ENCODE measurements at regions not wholly inside any gene's neighbourhood (a gene's known extent, or its start where the extent isn't known, plus 50 kb on each side); places are given as distances from the start of the nearest gene placed in this dataset.

DNA sequence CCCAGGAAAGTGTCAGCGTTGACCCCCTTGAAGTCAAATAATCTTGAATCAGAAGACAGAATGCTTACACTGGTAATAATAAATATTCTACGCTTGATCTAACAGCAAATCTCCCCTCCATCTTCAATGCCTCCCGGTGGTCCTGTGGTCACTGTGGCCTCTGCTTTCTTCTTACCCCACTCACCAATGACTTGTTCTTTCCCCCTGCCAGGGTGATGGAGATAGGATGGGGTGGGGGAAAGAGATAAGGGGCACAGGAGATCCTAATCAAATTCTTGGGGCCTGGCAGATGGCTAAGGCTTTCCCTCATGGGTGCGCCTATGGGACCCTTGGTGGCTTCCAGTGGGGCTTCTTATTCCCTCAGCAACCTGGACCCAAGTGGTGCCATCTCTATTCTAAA is 152.6 kb upstream of the EGFLAM start:
- Histone ChIP-seq H3K9me3 (ENCODE audit: control insufficient read depth, insufficient read depth, low read depth, low read length) (no peaks in the 10 kb centered on the region; the same call in 1 of the 2 replicates), H3K27ac (ENCODE audit: extremely low read depth, low read depth, low read length) (no peak overlapping the region), H3K4me3 (ENCODE audit: low read depth, low read length) (no peak overlapping the region), H3K36me3 (ENCODE audit: control insufficient read depth in 2 of 2, insufficient read depth in 1 of 2, low read length in 2 of 2) (no peaks in the 10 kb centered on the region), H3K4me1 (ENCODE audit: control insufficient read depth, insufficient read depth, low read length) (no peaks in the 10 kb centered on the region)
- ChIA-PET POLR2A (no interaction called here), CTCF (no interaction called here)
- TF ChIP-seq ZNF560 (tag by site-specific recombination; IDR thresholded peaks at IDR 0.05; ENCODE audit: borderline replicate concordance): no peak
- no peak for TF ChIP-seq ZNF426 (tag by site-specific recombination; IDR thresholded peaks at IDR 0.05)

DNA sequence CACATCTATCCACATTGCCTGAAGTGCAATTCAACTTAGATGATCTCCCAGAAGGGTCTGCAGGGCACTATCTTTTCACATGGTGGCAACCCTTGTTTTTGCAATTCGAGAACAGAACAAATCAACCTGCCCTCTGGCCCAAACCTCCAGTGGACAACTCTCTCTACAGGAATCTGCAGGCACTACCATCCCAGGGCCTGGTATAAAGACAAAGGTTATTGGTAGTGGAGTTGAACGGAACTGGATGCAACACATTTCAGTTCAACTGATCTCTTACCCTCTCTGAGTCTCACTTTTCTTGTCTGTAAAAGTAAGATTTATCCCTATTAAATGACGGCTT is 153.2 kb upstream of the EGFLAM start:
- Histone ChIP-seq H3K4me1 (ENCODE audit: control insufficient read depth, insufficient read depth, low read length) (no peaks in the 10 kb centered on the region), H3K36me3 (ENCODE audit: control insufficient read depth in 2 of 2, insufficient read depth in 1 of 2, low read length in 2 of 2) (no peaks in the 10 kb centered on the region), H3K27ac (ENCODE audit: extremely low read depth, low read depth, low read length) (no peak overlapping the region), H3K9me3 (ENCODE audit: control insufficient read depth, insufficient read depth, low read depth, low read length) (no peaks in the 10 kb centered on the region; the same call in 1 of the 2 replicates), H3K4me3 (ENCODE audit: low read depth, low read length) (no peak overlapping the region)
- TF ChIP-seq ZNF121 (tag by site-specific recombination; IDR thresholded peaks at IDR 0.05) (no peak), REPIN1 (tag by site-specific recombination; IDR thresholded peaks at IDR 0.05; ENCODE audit: low read depth) (no peak), ZNF501 (tag by site-specific recombination; IDR thresholded peaks at IDR 0.05) (no peak)
- TF ChIP-seq, protein P1, sequence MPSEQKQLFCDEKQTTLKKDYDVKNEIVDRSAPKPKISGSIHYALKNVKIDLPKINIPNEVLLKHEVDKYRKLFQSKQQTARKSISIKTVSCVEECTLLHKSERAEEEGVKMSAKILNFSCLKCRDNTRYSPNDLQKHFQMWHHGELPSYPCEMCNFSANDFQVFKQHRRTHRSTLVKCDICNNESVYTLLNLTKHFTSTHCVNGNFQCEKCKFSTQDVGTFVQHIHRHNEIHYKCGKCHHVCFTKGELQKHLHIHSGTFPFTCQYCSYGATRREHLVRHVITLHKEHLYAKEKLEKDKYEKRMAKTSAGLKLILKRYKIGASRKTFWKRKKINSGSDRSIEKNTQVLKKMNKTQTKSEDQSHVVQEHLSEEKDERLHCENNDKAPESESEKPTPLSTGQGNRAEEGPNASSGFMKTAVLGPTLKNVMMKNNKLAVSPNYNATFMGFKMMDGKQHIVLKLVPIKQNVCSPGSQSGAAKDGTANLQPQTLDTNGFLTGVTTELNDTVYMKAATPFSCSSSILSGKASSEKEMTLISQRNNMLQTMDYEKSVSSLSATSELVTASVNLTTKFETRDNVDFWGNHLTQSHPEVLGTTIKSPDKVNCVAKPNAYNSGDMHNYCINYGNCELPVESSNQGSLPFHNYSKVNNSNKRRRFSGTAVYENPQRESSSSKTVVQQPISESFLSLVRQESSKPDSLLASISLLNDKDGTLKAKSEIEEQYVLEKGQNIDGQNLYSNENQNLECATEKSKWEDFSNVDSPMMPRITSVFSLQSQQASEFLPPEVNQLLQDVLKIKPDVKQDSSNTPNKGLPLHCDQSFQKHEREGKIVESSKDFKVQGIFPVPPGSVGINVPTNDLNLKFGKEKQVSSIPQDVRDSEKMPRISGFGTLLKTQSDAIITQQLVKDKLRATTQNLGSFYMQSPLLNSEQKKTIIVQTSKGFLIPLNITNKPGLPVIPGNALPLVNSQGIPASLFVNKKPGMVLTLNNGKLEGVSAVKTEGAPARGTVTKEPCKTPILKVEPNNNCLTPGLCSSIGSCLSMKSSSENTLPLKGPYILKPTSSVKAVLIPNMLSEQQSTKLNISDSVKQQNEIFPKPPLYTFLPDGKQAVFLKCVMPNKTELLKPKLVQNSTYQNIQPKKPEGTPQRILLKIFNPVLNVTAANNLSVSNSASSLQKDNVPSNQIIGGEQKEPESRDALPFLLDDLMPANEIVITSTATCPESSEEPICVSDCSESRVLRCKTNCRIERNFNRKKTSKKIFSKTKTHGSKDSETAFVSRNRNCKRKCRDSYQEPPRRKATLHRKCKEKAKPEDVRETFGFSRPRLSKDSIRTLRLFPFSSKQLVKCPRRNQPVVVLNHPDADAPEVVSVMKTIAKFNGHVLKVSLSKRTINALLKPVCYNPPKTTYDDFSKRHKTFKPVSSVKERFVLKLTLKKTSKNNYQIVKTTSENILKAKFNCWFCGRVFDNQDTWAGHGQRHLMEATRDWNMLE (tag by site-specific recombination; conservative IDR thresholded peaks at IDR 0.05; ENCODE audit: low read depth): no peak
- TF ChIP-seq, protein P2, sequence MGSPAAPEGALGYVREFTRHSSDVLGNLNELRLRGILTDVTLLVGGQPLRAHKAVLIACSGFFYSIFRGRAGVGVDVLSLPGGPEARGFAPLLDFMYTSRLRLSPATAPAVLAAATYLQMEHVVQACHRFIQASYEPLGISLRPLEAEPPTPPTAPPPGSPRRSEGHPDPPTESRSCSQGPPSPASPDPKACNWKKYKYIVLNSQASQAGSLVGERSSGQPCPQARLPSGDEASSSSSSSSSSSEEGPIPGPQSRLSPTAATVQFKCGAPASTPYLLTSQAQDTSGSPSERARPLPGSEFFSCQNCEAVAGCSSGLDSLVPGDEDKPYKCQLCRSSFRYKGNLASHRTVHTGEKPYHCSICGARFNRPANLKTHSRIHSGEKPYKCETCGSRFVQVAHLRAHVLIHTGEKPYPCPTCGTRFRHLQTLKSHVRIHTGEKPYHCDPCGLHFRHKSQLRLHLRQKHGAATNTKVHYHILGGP (tag by site-specific recombination; IDR thresholded peaks at IDR 0.05): no peak
- POLR2A ChIA-PET: no interaction called here
- CTCF ChIA-PET: no interaction called here

DNA sequence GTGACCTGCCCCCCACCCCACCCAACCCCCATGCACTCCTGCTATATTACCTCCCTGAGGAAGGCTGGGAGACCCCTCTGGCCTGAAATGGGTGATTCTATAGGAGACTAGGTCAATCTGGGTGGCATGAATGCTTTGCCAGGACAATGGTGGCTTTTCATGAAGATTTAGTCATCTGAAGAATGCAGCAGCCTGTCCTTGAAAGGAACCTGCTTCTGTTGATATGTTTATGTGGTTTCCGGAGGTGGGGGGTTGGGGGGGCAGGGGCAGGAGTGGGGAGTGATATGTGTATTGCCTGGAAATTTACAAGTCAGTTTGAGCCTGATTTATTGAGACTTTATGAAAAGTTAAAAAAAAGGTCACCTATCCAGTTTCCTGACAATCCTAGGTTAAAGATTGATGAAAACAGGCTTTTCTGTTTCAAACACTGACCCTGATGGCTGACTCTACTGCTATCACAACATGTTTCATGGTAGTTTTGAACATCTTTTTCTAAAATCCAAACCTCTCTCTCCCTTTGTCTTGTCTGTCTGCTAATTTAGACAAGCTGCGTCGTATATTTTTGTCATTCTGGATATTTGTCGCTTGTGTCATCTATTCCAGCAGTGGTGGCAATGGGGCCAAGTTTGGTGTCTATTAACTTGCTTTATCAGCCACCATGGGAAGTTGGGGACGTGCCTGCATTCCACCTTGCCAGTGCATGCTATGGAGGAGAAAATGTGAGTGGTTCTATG is 153.7 kb upstream of the EGFLAM start:
- TF ChIP-seq ZNF843 (tag by site-specific recombination; IDR thresholded peaks at IDR 0.05): no peak
- Histone ChIP-seq H3K9me3 (ENCODE audit: control insufficient read depth, insufficient read depth, low read depth, low read length) (no peaks in the 10 kb centered on the region; the same call in 1 of the 2 replicates), H3K36me3 (ENCODE audit: control insufficient read depth in 2 of 2, insufficient read depth in 1 of 2, low read length in 2 of 2) (no peaks in the 10 kb centered on the region), H3K27ac (ENCODE audit: extremely low read depth, low read depth, low read length) (no peak overlapping the region), H3K4me1 (ENCODE audit: control insufficient read depth, insufficient read depth, low read length) (no peaks in the 10 kb centered on the region), H3K4me3 (ENCODE audit: low read depth, low read length) (no peak overlapping the region)
- ChIA-PET POLR2A (no interaction called here), CTCF (no interaction called here)

DNA sequence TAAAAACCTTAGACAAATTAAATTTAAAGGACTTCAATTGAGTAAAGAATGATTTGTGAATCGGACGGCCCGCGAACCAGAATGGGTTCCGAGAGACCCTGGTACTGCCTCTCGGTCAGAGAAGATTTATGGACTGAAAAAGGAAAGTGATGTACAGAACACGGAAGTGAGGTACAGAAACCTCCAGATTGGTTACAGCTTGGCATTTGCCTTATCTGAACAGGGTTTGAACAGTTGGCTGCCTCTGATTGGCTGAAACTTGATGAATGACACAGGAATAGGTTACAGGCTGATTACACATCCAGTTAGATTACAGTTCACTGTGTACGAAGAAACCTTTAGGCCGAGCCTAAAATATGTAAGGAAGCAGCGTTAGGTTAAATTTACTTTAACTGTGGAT is 156.5 kb upstream of the EGFLAM start:
- POLR2A ChIA-PET: no interaction called here
- Histone ChIP-seq H3K9me3 (ENCODE audit: control insufficient read depth, insufficient read depth, low read depth, low read length) (no peaks in the 10 kb centered on the region; the same call in 1 of the 2 replicates), H3K4me3 (ENCODE audit: low read depth, low read length) (no peak overlapping the region), H3K4me1 (ENCODE audit: control insufficient read depth, insufficient read depth, low read length) (no peaks in the 10 kb centered on the region), H3K27ac (ENCODE audit: extremely low read depth, low read depth, low read length) (no peak overlapping the region), H3K36me3 (ENCODE audit: control insufficient read depth in 2 of 2, insufficient read depth in 1 of 2, low read length in 2 of 2) (no peaks in the 10 kb centered on the region)
- CTCF ChIA-PET: no interaction called here
- TF ChIP-seq PRDM1 (tag by site-specific recombination; IDR thresholded peaks at IDR 0.05) (no peak), EGR2 (tag by site-specific recombination; IDR thresholded peaks at IDR 0.05; ENCODE audit: low read depth) (no peak), ZNF560 (tag by site-specific recombination; IDR thresholded peaks at IDR 0.05; ENCODE audit: borderline replicate concordance) (no peak), ZNF571 (tag by site-specific recombination; IDR thresholded peaks at IDR 0.05) (no peak), OVOL3 (tag by site-specific recombination; IDR thresholded peaks at IDR 0.05) (no peak), ZNF202 (tag by site-specific recombination; IDR thresholded peaks at IDR 0.05; ENCODE audit: borderline replicate concordance) (no peak), ZNF473 (tag by site-specific recombination; IDR thresholded peaks at IDR 0.05) (no peak), ZNF830 (tag by site-specific recombination; IDR thresholded peaks at IDR 0.05; ENCODE audit: low read depth) (no peak)
- TF ChIP-seq, protein P3, sequence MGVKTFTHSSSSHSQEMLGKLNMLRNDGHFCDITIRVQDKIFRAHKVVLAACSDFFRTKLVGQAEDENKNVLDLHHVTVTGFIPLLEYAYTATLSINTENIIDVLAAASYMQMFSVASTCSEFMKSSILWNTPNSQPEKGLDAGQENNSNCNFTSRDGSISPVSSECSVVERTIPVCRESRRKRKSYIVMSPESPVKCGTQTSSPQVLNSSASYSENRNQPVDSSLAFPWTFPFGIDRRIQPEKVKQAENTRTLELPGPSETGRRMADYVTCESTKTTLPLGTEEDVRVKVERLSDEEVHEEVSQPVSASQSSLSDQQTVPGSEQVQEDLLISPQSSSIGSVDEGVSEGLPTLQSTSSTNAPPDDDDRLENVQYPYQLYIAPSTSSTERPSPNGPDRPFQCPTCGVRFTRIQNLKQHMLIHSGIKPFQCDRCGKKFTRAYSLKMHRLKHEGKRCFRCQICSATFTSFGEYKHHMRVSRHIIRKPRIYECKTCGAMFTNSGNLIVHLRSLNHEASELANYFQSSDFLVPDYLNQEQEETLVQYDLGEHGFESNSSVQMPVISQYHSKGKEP (tag by site-specific recombination; IDR thresholded peaks at IDR 0.05): no peak
- TF ChIP-seq, protein P4, sequence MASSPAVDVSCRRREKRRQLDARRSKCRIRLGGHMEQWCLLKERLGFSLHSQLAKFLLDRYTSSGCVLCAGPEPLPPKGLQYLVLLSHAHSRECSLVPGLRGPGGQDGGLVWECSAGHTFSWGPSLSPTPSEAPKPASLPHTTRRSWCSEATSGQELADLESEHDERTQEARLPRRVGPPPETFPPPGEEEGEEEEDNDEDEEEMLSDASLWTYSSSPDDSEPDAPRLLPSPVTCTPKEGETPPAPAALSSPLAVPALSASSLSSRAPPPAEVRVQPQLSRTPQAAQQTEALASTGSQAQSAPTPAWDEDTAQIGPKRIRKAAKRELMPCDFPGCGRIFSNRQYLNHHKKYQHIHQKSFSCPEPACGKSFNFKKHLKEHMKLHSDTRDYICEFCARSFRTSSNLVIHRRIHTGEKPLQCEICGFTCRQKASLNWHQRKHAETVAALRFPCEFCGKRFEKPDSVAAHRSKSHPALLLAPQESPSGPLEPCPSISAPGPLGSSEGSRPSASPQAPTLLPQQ (tag by site-specific recombination; IDR thresholded peaks at IDR 0.05): no peak

Data from HEK293 (cell line).